AG20443 (cell line): ENCODE measurements at regions not wholly inside any gene's neighbourhood (a gene's known extent, or its start where the extent isn't known, plus 50 kb on each side); places are given as distances from the start of the nearest gene placed in this dataset.

ENCODE experiments used
- DNase-seq: peaks from one replicate; pipeline ENCODE4 v3.0.0; 2012; ENCODE audit warnings: low spot score, mixed read lengths

- no peak for DNase-seq
Measured at GRCh38 chr3:159818399-159818798, 170.2 kb upstream of the IL12A start.

DNA sequence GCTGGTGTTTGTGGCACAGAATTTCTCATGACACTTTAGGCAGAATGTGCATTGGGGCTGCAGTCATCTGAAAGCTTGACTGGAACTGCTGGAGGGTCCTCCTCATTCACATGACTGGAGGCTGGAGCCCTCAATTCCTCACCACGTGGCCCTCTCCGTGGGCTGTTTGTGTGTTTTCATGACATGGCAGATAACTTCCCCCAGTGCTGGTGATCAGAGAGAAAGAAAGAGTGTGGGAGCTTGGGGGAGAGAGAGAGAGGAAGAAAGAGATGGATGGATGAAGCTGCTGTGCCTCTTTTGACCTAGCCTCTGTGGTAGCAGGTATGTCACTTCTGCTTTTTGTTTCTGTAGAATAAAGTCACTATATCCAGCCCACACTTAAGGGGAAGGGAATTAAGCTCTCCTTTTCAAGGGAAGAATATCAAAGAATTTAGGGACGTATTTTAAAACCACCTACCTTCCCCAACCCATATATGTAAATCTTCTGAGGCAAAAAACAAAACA, 169.6 kb upstream of the IL12A start:
- DNase-seq: no peak

DNA sequence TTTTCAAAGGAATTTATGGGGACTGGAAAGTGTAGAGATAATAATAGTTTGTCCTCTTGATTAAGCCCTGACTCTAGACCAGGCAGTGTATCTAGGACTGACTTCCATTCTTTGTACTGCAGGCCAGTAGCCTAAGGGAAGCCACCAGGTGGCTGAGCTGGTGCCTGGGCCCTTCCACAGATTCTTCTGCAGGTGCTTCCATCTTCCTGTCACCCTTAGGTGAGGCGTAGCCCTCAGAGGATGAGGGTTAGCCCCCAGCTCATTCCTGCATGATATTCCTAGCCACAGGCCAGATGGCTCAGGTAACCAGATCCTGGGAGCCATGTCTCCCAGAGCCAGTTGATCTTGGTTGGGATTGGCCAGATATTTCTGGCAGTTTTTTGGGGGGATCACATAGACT, 169.0 kb upstream of the IL12A start:
- DNase-seq: no peak

GRCh38 chr3:159821110-159821509, 167.5 kb upstream of the IL12A start:
- no peak for DNase-seq

- no peak for DNase-seq
Measured at GRCh38 chr3:159821736-159822135, 166.9 kb upstream of the IL12A start.

- no peak for DNase-seq
Measured at GRCh38 chr3:159823780-159824179, 164.9 kb upstream of the IL12A start.

DNA sequence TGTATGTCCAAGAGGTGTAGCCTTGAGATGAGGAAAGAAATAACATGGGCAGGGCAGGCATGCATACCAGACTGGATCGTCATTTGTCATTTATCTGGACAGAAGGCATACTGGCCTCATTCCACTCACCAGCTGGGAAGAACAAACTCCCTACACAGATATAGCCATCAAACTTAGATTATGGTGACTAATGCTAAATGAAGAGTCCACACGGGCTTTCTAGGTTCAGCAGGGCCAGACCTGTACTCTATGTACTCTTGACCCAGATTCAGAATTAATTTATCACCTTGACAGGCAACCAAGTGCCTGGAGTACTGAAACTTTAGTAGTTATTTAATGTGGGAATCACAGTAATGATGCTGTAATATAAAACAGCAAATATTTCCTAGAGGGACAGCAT, 164.3 kb upstream of the IL12A start:
- peak; percentile 89 for DNase-seq

GRCh38 chr3:159825216-159825854, 163.3 kb upstream of the IL12A start:
- no peak for DNase-seq

- DNase-seq: peak; percentile 63
Measured at GRCh38 chr3:159828542-159828943, 160.1 kb upstream of the IL12A start.

DNA sequence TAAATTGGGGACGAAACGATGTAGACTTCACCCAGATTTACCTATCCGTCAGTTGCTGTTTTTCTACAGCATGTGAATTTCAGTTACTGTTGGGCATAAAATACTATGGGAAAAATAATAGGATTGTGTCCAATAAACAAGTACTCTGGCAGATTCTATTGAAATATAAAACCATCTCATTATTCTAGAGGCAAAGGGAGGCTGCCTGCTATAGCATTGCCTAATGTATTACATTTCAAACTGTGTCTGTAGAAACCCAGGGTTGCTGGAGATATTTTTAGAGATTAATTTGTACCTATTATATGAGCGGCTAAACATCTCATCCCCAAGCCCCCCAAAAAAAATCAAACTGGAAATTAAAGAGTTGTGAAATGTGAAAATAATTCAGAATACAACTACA, 159.6 kb upstream of the IL12A start:
- no peak for DNase-seq

- peak; percentile 64 for DNase-seq
Measured at GRCh38 chr3:159829539-159830227, 159.0 kb upstream of the IL12A start.

GRCh38 chr3:159830523-159831154, 158.0 kb upstream of the IL12A start:
- peak; percentile 14 for DNase-seq

- no peak for DNase-seq
Measured at GRCh38 chr3:159831466-159831865, 157.2 kb upstream of the IL12A start.

DNA sequence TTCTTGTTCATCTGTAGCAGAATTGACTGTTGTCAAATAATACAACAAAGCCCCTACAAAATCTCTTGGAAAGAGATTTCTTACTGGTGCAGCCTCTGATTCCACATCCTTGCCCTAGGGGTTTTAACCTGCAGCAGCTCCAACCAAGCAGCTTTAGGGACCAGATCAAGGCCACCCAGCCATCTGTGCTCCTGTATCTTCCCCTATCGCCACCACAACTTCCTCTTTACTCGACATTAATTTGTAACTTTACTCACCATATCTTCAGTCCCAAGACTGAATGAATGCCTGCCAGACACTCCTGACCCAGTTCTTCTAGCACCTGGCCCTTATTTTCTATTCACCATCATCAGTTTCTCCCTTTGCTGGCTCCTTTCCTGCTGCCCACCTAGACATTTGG, 156.6 kb upstream of the IL12A start:
- no peak for DNase-seq

GRCh38 chr3:159835126-159835525, 153.5 kb upstream of the IL12A start:
- no peak for DNase-seq

DNA sequence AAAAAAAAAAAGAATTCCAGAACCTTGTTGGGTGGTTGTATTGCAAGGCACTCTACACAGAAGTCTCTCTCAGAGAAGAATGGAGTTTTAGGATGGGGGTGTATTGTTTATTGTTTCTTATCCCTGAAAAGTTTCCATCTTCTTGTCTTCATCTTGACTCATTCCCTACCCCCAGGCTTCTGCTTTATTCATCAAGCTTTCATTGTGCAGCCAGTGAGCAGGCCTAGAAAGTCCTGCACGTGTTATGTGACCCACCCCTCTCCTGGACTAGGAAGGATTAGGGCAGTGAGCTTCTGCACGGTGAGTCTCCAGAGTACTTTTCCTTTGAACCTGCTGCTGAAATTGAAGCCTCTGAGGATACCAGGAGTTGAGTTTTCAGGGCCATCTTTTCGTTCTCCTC, 150.9 kb upstream of the IL12A start:
- DNase-seq: no peak

GRCh38 chr3:159838938-159839337, 149.7 kb upstream of the IL12A start:
- no peak for DNase-seq

DNA sequence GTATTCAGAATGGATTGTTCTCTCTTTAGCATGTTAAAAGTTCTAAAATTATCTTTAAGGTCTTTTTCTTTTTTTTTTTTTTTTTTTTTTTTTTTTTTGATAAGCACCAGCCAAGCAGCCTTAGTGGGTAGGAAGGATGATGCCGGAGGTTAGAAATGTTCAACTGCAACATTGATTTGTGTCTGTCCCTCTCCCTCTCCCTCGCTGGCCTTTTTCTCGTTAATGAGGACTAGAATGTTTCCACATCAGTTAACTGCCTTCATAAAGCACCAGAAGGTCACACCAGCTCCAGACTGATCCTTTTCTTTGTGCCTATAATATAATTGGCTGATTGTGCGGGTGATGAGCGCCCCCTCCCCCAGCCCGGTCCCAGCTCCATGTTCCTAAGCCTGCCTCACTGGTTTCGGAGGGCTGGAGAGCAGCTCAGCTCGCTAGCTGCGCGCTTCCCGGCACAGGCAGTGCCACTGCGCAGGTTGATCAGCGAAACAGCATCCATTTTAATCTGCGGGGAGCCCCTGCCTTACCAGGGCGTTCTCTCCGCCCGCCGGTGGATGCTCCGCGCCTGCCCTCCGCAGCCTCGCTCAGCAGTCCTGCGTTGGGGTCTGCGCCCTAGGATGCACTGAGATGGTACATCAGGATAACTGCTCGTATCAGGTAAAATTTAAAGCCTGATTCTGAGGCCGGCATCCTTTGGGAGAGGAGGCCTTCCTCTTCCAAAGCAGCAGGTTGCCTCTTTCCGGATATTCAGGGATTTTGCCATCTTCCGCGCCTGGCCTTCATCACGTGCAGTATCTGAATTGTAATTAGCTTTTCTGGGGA, 148.9 kb upstream of the IL12A start, which contains the start of gene SCHIP1:
Gene SCHIP1 (plus strand): TSS at position 301 of the 819 bp plus-strand sequence.
- DNase-seq: no peak

DNA sequence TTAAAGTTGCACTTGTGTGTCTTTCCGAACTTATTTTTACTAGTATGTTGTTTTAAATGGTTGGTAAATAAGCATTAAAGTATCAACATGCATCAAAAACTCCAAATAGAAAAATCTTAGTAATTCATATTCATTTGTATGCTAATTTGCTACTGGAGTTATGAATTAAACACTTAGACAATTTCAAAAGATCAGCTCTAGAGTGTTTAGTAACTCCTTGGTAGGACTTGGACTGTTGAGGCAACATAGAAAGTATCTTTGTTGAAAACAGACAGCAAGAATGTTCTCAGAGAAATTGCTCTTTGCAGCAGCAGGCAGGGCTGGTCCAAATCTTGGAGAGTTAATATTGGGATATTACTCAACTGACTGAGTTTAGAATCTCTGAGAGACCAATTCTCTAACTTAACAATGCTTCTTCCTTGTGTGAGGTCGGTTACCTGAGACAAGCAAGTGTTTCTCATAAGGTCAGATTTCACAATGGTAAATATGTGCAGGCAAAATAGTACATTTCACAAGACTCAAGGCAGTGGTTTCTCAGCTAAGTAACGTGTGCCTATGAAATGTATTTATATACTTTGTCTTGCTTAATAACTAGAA, 147.8 kb upstream of the IL12A start:
- no peak for DNase-seq

DNA sequence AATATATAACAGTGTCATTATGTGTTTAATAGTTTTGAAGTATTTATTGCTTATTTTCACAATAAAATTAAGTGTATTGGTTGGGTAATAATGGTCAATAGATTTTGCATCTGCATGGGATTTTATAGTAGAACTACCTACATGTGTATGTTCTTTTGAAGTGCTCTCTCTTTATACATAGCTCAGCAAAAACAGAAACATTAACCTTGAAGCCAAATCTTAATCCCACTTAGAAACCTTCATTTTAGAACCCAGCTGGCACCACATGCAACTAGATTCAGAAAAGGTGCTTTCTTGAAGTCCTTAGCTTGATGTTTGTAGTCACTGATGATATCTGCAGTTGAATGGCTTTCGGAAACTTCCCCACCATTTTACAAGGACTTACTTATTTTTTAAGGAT, 146.9 kb upstream of the IL12A start:
- no peak for DNase-seq

DNA sequence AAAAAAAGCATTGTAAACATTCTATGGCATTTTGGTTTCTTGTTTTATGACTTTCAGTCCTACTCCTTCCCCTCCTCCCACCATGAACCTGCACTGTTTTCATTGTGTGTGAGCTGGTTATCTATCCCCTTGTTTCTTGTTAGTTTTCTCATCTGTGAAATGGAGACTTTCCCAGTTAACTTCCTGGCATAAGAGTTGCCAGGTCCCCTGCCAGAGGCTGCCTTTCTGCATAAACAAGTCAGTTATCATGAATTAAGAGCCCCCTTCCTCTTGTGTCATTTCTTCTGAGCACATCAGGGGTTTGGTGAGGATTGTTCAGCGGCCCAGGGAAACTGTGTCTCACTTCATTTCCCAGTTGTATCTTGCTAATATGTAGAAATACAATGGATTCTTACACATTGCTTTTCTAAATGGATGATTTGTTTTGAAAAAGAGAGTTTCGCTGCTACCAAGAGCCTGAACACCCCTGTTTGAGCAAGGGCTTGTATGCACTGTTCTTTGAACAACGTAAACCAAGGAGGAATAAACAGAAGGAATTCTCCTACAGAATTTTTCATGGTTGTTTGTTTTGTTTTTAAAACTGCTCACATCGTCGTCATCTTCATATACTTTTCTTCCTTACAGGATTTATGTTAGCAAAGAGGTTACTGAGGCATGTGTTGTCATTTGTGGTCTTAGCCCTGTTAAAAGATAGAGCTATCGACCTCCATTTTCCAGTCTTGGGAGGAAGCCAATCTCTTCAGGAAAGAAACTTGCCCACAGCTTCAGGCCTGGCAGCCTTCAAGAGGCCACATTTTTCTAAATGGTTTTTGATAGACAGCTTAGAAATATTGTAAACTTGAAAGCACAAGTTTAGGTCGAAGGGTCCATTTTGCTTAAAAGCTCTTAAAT, 144.6 kb upstream of the IL12A start:
- no peak for DNase-seq
